SU-DHL-6 (cell line): ENCODE measurements at regions not wholly inside any gene's neighbourhood (a gene's known extent, or its start where the extent isn't known, plus 50 kb on each side); places are given as distances from the start of the nearest gene placed in this dataset.

ENCODE experiments used
- EZH2phosphoT487 ChIP-seq: fragments of 200-600 bp; sonication (generic), shearing (Covaris generic); conservative IDR thresholded peaks from 2 replicates; pipeline ENCODE4 v1.6.1; 2018; ENCODE audit warnings: mild to moderate bottlenecking, antibody characterized with exemption, low read length, moderate library complexity, mixed read lengths
- TF ChIP-seq, protein P1 (sequence below): fragments of 200-600 bp; sonication (generic); IDR thresholded peaks from one replicate; pipeline ENCODE4 v1.5.1; 2017; ENCODE audit warnings: antibody characterized with exemption, mild to moderate bottlenecking, low read length, moderate library complexity; ENCODE audit not compliant: insufficient read depth, poor library complexity, severe bottlenecking

DNA sequence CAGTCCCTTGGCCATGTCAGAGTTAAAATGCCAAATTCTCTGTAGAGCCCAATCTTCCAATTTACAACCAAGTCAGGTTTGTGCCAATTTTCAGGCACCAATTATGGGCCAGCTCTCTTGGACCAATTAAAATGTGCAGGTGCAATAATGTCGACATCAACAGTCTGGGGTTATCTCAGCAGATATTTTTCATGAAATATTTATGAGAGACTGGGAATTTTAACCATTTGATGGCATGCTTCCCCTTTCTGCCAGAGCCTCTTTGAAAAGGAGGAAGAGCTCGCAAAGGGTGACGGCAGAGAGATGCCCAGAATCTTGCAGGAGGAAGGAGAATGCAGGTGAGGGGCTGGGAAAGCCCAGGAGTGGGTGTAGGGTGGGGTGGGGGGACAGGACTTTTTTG is 100.8 kb upstream of the SYT13 start:
- TF ChIP-seq, protein P1, sequence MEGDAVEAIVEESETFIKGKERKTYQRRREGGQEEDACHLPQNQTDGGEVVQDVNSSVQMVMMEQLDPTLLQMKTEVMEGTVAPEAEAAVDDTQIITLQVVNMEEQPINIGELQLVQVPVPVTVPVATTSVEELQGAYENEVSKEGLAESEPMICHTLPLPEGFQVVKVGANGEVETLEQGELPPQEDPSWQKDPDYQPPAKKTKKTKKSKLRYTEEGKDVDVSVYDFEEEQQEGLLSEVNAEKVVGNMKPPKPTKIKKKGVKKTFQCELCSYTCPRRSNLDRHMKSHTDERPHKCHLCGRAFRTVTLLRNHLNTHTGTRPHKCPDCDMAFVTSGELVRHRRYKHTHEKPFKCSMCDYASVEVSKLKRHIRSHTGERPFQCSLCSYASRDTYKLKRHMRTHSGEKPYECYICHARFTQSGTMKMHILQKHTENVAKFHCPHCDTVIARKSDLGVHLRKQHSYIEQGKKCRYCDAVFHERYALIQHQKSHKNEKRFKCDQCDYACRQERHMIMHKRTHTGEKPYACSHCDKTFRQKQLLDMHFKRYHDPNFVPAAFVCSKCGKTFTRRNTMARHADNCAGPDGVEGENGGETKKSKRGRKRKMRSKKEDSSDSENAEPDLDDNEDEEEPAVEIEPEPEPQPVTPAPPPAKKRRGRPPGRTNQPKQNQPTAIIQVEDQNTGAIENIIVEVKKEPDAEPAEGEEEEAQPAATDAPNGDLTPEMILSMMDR: no peak
- TF ChIP-seq EZH2phosphoT487: no peak
